HG03342 (cell line): ENCODE measurements at regions not wholly inside any gene's neighbourhood (a gene's known extent, or its start where the extent isn't known, plus 50 kb on each side); places are given as distances from the start of the nearest gene placed in this dataset.
"Not testable (repeated sequence)": the region's sequence is repeated elsewhere in the genome, so short reads cannot be mapped to it uniquely, and the experiment has no call there.

ENCODE experiments used
- ATAC-seq: cut with Tn5 transposase; IDR thresholded peaks from one replicate; pipeline ENCODE4 v1.9.1; 2021; ENCODE audit warnings: mild to moderate bottlenecking, moderate library complexity; ENCODE audit not compliant: unreplicated experiment

DNA sequence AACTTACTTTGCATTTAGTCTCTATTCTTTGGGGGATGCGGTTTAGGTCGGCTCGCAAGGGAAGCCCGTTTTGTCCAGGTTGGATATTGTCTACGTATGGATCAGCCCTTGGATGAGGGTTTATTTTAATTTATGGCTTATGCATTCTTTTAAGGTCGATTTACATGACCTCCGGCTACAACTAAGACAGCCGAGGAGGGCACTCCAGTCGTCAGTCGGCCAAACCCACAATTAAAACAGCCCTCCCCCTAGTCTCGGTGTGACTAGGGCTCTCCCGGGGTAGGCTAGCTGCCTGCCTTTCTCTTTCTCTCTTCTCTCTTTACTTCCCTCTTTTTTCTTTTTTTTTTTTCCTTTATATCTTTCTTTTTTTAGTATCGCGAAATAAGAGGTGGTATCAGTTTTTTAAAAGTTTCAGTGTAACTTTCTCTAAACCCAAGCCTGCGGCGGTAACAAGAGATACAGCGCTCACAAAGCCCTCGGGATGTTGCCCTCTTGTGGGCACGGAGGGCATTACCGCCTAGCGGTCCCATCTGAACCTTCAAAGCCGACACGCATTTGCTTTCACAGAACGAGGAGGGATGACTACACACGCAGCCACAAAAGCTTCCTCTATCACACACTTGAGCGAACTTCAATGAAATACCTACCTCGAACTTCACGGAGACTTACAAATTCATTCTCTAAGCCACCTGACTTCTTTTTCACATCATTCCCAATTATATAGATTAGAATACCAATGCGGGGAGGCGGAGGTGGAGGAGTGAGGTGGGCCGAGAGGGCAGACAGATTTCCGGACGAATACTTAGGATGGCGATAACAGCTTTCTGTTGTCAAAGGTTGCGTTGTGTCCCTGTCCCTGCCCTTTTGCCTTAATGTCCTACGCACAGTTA is 132.3 kb upstream of the C11orf58 start:
- ATAC-seq: peak; percentile 92

DNA sequence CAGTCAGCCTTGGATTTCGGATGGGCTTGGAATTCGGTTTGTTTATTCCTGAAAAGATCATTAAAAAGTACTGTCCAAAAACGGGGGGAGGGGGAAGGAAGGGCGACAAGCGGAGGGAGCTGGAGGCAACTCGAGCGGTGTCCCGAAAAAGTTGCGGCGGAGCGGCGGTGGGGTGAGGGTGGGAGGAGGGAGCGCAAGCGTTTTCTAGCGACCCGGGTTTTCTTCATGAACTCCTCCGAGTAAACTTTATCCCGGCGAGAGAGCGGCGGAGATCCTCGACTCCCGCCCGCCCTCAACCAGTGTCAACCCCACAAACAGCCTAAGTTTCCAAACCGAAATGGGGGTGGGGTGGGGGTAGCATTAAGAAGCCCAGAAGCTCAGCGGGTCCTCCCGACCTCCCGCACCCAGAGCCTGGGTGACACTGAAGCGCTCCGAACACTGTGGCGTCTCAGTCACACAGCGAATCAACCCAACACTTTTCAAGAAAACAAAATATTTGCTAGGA is 133.0 kb upstream of the C11orf58 start:
- ATAC-seq: no peak

DNA sequence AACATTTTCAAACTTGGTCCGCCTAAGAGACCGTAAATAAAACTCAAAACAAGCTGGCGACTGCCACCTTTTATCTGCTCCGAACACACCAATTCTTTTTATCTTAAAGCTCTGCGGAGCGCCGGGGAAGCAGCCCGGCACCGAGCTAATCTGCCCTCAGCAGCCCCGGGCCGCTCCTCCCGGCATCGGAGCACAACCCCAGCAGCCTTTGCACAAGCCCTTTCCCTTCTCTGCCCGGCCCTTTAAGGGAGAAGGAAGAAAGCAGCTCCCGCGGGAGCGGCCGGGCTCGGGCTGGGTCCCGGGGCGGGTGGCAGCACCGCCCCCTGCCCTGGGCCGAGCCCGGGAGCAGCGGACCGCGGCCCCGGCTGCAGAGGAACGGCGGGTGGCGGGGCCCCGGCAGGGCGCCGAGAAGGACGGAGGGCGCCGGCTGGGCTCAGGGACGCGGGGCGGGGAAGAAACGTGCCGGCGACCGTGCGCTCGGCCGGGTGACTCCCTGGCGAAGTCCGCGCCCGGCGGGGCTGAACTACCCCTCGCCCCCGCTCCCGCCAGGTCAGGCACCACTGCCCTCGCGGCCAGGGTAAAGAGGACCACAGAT is 133.6 kb upstream of the C11orf58 start:
- ATAC-seq: no peak

DNA sequence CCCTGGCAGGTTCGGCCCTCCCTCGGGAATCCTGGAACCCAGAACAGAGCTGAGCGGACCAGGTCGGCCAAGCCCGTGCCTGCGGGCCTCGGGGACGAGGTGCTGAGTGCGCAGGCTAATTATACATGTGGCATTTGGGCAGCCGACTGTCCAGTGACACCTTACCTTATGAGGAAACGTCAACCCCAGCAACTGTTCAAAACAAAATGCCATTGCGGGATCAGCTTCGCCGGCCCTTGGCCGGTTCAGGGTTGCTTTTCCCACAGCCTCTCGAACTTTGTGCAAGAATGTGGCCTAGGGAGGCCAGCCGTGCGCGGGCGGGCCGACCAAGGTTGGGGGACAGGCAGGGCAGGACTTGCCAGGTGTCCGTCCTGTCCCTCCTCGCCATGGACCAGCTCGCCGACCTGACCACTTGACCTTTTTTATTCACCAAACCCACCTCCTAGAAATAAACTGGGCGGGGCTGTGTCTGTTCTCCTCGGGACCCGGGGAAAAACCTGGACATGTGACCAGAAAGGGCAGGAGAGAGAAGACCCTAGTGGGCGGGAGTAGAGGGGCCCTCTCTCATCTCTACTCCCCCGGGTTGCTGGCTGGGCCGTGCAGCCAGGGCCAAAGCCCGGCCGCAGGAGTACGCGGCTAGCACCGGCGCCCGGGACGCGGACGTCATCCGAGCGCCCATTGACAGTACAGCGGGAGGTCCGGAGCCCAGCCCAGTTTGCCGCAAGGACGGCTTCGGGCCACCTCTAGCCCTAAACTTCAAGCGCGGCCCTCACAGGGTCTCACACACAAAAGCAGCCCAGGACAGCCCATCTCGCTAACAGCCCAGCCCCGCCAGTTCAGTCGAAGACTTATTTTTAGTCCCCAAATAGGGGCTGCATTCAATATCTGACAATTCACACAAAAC is 134.3 kb upstream of the C11orf58 start:
- no peak for ATAC-seq

DNA sequence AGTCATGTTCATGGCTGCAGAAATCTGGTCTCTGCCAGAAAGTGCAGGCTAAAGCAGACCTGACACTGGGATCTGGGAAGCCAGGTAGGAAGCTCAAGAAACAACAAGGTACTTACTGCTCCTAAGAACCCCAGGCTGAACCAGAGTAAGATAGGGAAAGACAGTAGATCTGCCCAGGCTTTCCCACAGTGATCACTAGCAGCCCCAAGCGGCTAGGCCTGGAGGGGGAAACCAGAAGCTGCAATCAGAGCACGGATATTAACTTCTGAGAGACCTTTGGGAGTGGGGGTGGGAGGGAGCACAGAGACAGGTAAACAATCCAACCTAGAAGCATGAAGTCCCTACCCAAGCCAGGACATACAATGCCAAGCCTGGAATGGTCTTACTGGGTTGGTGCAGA is 135.2 kb upstream of the C11orf58 start:
- no peak for ATAC-seq

DNA sequence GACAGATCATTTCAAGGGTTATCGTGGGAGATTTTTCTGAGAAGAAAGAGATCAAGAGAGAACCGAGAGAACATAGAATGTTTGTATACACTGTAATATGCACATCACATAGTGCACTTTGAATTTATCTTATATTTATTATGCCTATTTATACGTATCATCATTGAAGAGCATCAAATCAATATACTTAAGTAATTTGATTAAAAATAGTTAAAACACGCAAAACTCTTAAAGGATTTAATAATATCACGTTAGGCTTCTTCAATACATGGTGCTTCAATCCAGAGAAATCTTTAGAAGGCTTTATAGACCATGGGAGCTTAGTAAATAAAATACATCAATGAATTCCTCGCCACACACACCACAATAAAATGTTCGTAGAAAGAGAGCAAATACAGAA is 139.5 kb upstream of the C11orf58 start:
- no peak for ATAC-seq

DNA sequence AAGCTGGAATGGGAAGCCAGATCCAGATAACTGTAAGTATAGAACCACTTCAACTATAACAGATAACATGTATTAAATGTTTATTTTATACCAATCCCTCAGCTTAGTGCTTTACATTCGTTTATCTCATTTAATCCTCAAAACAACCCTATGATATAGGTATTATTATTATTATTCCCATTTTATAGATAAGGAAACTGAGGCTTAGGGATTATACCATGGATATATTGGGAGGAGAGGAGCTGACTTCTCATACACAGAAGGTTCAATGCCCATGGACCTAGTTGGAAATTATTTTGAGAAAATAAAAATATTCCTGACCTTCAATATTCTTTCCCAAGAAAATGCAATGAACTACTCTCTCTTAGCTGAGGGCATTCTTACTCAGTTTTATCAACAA is 140.4 kb upstream of the C11orf58 start:
- ATAC-seq: no peak

DNA sequence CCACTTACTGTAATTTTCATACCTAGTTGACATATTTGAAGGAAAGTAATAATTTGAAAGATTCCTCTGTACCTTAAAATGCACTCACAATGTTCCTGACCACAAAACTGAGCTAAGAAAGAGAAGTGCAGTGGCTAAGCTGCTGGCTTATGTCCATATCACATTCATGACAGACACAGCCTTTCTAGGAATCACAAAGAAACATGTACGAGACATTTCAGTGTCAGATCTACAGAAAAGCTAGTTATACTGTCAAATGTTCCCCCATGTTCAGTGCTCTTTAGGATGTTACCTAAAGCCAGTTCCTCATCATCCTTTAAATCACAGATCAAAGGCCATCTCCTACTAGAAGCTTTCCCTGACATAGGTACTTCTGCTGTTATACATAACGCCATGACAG is 142.2 kb upstream of the C11orf58 start:
- ATAC-seq: no peak

DNA sequence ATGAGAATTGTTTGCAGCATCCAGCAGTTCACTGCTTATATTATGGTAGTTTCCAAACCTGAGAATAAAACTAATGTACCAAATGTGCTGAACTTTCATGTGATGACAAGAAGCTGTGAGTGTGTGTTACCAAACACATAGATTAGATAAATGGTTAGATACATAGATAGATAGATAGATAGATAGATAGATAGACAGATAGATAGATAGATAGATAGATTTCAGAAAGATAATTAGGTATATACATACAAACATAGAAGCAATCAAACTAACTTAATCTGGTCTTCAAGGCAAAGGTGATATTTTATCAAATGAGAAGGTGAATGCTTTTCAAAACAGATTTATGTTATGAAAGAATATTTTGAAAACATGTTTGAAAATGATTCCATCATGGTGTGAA is 147.3 kb upstream of the C11orf58 start:
- no peak for ATAC-seq

DNA sequence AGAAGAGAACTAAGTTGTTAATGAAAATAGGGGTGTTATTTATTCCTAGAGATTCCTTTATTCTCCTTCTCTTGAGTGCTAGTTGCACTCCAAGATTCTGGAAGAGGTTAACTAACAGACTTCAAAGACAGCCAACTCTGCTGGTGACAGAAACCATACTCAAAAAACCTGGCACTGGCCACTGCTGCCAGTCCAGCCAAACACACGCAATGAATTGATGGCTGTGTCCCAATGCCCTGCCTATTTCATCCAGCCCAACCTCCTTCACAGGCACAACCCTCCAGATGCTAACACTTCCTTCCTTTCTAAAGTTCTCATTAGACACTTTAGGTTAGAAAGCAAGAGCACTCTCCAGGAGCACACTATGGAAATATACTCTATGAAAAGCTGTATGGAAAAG is 150.8 kb upstream of the C11orf58 start:
- no peak for ATAC-seq

DNA sequence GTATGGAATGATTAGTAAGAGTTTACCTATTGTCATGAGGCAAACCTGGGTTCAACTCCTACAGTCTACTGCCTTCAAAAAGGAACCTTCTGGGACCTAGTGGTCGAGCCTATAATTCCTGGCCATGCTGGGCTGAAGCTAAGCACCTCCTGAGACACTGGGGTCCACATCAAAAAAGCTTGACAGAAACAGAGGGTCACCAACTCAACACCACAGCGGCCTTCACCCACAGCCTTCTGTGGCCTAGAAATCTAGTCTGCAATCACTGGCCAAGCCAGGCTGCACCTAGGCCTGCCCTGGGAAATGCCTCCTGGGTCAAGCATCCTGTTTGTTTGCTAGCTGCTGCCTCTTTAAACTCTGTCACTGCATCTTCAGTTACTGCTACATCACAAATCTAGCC is 153.9 kb upstream of the C11orf58 start:
- no peak for ATAC-seq

DNA sequence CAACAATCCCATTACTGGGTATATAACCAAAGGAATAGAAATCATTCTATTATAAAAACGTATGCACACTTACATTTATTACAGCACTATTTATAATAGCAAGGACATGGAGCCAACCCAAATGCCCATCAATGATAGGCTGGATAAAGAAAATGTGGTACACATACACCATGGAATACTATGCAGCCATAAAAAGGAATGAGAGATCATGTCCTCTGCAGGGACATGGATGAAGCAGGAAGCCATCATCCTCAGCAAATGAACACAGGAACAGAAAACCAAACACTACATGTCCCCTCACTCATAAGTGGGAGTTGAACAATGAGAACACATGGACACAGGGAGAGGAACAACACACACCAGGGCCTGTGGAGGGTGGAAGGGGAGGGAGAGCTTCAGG is 157.4 kb upstream of the C11orf58 start:
- not testable (repeated sequence) for ATAC-seq

DNA sequence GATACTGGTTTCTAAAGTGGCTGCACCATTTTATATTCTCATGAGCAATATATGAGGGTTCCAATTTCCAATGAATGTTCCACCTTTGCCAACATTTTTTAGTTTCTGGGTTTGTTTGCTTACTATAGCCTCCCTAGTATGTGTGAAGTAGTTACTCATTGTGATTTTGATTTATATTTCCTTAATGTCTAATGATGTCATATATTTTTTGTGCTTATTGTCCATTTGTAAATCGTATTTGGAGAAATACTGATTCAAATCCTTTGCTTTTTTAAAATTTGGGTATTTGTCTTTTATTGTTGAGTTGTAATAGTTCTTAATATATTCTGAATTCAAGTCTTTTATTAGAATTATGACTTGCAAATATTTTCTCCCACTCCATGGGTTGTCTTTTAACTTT is 161.0 kb upstream of the C11orf58 start:
- ATAC-seq: no peak

DNA sequence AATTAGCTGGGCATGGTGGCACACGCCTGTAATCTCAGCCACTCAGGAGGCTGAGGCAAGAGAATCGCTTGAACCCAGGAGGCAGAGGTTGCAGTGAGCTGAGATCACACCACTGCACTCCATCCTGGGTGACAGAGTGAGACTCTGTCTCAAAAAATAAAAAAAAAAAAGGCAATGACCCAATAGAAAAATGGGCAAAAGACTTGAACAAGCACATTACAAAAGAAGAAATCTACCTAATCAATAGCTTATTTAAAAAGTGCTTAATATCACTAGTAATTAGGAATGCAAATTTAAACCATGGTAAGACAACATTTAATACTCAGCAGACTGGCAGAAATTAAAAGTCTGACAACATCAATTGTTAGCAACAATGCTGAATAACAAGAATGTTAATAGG is 163.6 kb upstream of the C11orf58 start:
- ATAC-seq: not testable (repeated sequence)

DNA sequence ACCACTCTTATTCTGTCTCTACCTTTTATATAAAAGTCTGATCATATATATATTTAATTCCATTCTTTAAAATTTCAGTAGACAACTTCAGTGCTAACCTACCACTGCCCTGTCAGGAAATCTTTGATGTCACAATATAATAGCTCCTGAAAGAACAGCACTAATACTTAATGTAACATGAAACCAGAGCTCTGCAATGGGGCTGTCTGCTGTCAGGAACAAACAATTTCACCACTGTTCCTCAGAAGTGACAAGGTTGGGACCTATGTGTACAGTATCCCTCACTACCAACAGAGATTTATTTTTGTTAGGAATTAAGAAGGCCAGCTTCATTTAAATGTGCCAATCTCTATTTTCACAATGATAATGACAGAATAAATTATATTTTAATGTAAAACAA is 165.5 kb upstream of the C11orf58 start:
- no peak for ATAC-seq

DNA sequence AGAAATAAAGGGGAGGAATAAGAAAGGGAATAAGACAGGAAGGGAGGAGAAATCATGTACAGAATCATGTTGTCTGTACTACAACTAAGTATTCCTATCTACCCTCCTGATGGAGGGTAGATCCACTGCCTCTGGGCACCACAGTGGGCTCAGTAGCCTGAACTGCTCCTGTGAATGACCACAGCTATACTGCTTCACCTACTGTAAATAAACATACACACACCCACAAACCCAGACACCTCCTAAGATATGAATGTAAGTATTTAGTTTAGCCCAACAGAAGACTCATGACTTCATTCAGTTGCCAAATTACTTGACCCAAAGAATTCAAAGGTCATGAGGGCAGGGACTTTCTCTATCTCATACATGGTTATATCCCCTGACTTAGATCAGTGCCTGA is 177.3 kb upstream of the C11orf58 start:
- ATAC-seq: no peak

DNA sequence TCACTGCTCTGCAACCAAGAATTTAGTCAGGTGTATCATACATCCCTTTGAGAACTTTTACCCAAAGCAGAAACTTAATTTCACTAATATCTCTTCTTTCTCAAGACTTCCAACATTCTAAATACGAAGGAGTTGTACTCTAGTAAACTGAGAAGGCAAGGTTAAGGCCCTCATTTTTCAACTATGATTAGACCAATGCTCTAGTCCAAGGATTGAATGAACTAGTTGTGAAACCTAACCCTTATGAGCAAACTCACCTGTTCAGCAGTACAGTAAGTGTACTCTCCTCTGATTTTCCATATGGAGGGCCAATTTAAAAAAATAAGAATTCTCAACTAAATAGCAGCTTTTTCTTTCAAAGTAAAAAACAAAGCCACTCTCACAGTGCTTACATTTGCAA is 180.0 kb upstream of the C11orf58 start:
- no peak for ATAC-seq

DNA sequence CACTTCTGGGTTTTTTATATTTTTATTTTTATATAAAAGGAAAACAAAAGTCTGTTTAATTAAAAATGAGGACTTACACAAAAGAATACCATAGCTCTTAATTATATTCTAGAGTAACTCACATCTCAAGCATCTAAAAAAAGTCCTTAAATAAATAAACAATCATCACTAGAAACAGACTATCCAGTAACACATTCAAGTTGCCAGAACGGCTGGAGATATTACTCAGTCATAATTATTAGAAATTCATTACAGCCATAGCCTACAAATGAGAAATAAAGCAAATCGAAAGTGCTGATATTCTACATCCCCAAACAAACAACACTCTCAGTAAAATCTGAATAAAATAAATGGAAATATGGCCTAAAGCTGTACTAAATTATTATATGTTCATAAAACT is 182.5 kb upstream of the C11orf58 start:
- no peak for ATAC-seq

DNA sequence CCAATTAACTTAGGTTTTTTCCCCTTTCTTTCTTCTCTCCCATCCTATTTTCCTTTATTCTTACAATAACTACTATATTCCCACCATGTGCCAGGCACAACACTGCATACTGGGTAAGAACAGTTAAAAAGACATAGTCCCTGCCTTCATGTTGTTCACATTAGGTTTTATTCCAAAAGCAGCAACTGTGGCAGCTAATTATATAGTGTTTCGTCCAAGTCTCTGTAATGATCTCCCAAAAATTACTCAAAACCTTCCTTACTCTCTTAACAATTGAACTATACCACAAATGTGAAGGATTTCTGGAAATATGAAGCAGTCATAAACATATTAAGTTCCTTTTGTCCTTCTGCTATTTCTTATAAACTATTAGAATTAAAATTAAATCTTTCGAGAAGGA is 184.1 kb upstream of the C11orf58 start:
- no peak for ATAC-seq

DNA sequence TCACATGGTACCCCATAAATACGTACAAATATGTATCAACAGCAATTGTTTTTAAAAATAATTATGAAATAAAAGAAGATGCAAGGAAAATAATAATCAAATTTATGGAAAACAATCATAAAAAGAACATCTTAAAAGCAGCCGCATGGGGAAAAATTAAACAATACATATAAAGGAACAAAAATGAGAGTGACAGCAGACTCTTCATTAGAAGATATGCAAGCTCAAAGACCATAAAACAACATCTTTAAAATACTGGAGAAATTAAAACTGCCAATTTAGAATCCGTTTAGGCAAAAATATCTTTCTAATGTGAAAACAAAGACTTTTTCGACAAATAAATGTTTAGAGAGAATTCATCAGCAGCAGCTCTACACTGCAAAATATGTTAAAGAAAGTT is 190.6 kb upstream of the C11orf58 start:
- no peak for ATAC-seq

DNA sequence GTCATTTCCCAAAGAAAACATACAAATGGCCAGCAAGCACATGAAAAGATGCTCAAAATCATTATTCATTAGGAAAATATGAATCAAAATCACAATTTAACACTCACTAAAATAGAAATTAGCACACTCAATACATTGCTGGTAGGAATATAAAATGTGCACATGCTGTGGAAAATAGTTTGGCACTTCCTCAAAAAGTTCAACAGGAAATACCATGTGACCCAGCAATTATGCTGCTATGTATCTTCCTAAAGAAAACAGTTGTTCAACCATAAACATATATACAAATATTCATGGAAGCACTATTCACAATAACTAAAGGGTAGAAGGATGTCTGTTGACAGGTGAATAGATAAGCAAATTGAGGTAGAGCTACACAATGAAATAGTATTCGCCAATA is 187.3 kb upstream of the SOX6 start:
- no peak for ATAC-seq
